ENCODE measurements at regions not wholly inside any gene's neighbourhood (a gene's known extent, or its start where the extent isn't known, plus 50 kb on each side); places are given as distances from the start of the nearest gene placed in this dataset.
"Not testable (repeated sequence)": the region's sequence is repeated elsewhere in the genome, so short reads cannot be mapped to it uniquely, and the experiment has no call there.

- DNase-seq: not testable (repeated sequence)
These were observed 513.5 kb downstream of the EDEM1 start for GRCh38 chr3:5701005-5701404.

GRCh38 chr3:5707794-5708193 is 520.3 kb downstream of the EDEM1 start:
- DNase-seq: no peak

- no peak for DNase-seq
These were observed 522.2 kb downstream of the EDEM1 start for GRCh38 chr3:5709714-5710113.

GRCh38 chr3:5710718-5711117 is 523.2 kb downstream of the EDEM1 start:
- no peak for DNase-seq

- DNase-seq: no peak
These were observed 529.7 kb downstream of the EDEM1 start for GRCh38 chr3:5717254-5717653.

- DNase-seq: not testable (repeated sequence)
These were observed 532.2 kb downstream of the EDEM1 start for GRCh38 chr3:5719668-5720067.

- no peak for DNase-seq
These were observed 538.3 kb downstream of the EDEM1 start for GRCh38 chr3:5725801-5726200.

GRCh38 chr3:5726621-5727020 is 539.1 kb downstream of the EDEM1 start:
- DNase-seq: no peak

- no peak for DNase-seq
These were observed 540.4 kb downstream of the EDEM1 start for GRCh38 chr3:5727743-5728484.

- DNase-seq: no peak
These were observed 542.3 kb downstream of the EDEM1 start for GRCh38 chr3:5729852-5730251.

GRCh38 chr3:5731100-5731499 is 543.6 kb downstream of the EDEM1 start:
- no peak for DNase-seq

- DNase-seq: no peak
These were observed 544.6 kb downstream of the EDEM1 start for GRCh38 chr3:5732081-5732480.

- no peak for DNase-seq
These were observed 546.5 kb downstream of the EDEM1 start for GRCh38 chr3:5733995-5734394.

- DNase-seq: no peak
These were observed 548.4 kb downstream of the EDEM1 start for GRCh38 chr3:5735896-5736295.

- DNase-seq: no peak
These were observed 551.9 kb downstream of the EDEM1 start for GRCh38 chr3:5739299-5739935.

- no peak for DNase-seq
These were observed 552.4 kb downstream of the EDEM1 start for GRCh38 chr3:5739949-5740348.

GRCh38 chr3:5741017-5741416 is 553.5 kb downstream of the EDEM1 start:
- DNase-seq: no peak

- DNase-seq: no peak
These were observed 562.6 kb downstream of the EDEM1 start for GRCh38 chr3:5750091-5750490.

- no peak for DNase-seq
These were observed 563.5 kb downstream of the EDEM1 start for GRCh38 chr3:5750874-5751640.

- no peak for DNase-seq
These were observed 567.1 kb downstream of the EDEM1 start for GRCh38 chr3:5754602-5755001.

- no peak for DNase-seq
These were observed 568.9 kb downstream of the EDEM1 start for GRCh38 chr3:5756443-5756842.

GRCh38 chr3:5757213-5757804 is 569.8 kb downstream of the EDEM1 start:
- no peak for DNase-seq

GRCh38 chr3:5758699-5759098 is 571.2 kb downstream of the EDEM1 start:
- no peak for DNase-seq

GRCh38 chr3:5762506-5762905 is 575.0 kb downstream of the EDEM1 start:
- DNase-seq: no peak

All from GOT3 (cell line).